ENCODE measurements at regions not wholly inside any gene's neighbourhood (a gene's known extent, or its start where the extent isn't known, plus 50 kb on each side); places are given as distances from the start of the nearest gene placed in this dataset.
A peak's percentile ranks its signal among the peaks of the same experiment; 100 is the strongest.

GRCh38 chr5:123916345-123917121 is 404.6 kb downstream of the CSNK1G3 start:
- no peak for DNase-seq

- DNase-seq: no peak
Observed at GRCh38 chr5:123914333-123914732, 402.4 kb downstream of the CSNK1G3 start.

GRCh38 chr5:123907349-123907748 is 395.4 kb downstream of the CSNK1G3 start:
- DNase-seq: no peak

DNA sequence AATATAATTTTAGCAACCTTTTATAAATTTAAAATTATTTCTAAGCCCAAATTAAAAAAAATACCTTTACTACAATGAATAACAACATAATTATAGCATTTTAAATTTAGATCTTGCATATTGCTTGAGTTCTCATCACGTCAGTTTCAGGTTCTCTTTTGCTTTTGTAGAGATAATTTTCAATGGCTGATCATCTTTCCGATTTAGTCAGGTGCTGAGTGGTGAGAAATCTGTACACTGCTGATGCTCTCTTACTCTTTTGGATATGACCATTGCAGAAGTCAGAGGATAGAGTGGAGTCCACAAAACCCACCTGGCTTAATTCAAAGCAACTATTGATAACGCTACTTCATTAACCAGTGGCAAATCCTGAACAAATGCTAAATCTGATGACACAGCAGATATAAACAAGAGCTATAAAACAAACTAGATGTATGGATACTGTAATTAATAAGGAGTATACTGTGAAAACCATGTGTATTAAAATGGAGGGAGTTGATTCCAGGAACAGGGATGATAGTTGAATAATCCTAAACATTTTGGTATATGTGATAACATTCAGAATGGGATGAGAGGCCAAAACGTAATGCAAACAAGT is 394.8 kb downstream of the CSNK1G3 start:
- DNase-seq: no peak

GRCh38 chr5:123885081-123885480 is 373.1 kb downstream of the CSNK1G3 start:
- DNase-seq: no peak

- DNase-seq: no peak
Observed at GRCh38 chr5:123882965-123883345, 371.0 kb downstream of the CSNK1G3 start.

DNA sequence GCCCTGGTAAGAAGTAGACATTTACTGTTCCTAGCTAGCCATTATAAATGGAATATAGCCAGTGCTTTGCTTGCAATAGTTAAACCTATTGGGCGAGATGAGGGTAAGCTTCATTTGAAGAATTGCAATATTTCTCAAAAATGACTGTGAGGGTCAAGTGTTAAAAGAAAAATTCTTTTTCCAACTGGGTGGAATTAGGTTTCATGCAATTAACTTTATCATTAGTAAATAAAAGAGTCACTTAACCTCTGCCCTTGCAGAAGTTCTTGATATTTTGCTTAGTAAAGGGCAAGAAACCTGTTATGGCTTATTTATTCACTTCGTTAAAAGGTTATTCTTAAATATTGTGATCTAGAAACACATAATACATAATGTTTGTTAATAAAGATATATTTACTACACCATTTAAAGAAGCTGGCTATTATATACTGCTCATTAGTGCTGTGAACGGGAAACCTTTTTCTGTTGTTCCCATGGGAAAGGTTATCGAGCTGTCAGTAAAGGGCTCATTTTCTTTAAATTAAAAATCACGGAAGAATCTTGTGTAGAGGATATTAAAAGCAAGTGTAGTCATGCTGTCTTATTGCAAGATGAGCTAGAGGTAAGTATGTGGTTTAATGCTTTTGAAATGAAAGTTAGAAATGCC is 370.5 kb downstream of the CSNK1G3 start:
- DNase-seq: no peak

DNA sequence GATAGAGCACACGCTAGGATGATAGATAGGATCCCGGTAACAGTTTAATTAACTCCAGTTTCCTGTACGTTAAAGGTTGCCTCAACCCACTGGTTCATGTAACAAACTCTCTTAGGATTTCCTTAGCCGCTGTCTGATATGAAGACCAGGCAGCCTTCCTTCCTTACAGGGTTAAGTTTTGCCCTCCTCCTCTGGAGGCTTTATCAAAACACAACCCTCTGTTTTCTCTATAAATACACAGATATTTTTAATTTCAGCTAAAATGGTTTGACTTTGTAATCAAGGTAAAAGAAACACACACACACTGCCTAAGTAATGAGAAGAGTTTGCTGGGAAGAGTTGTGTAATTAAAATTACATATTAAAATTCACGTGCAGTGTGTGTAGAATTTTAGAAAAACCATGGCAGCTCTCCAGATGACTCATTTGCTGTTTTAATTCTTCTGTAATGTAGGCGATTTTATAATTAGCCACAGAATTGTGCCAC is 369.8 kb downstream of the CSNK1G3 start:
- no peak for DNase-seq

DNA sequence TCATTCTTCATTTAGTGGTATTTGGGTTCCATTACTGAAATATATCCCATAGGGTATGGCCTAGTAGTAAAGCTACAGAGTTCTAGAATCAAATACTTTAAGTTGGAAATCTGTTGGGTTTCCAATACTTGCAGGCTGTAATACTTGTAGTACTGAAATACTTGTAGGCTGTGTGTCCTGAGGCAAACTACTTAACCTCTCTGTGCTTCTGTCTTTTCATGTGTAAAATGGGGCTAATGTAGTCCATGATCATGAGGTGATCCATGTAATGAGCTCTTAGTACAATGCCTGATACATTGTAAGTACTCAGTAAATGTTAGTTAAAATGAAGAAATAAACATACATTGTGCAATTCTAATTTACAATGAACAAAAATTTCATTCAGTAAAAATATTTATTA is 368.9 kb downstream of the CSNK1G3 start:
- no peak for DNase-seq

DNA sequence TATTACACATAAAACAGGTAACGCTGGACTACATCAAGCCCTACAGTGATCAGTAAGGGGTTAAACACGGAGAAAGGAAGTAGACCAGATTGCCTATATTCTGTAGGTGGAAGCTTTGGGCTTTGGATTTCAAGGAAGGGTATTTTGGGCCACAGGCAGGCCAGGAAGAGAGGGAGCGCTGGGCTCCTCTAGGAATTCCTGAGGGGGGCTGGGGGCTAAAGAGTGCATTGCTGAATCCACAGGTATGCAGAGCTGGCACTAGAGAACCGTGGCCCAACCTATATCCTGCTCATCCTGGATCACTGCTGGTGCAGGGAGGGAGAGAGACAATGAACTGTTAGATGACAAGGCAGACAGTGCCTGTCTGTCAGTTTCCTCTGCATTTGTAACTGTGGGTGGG is 367.1 kb downstream of the CSNK1G3 start:
- DNase-seq: no peak

DNA sequence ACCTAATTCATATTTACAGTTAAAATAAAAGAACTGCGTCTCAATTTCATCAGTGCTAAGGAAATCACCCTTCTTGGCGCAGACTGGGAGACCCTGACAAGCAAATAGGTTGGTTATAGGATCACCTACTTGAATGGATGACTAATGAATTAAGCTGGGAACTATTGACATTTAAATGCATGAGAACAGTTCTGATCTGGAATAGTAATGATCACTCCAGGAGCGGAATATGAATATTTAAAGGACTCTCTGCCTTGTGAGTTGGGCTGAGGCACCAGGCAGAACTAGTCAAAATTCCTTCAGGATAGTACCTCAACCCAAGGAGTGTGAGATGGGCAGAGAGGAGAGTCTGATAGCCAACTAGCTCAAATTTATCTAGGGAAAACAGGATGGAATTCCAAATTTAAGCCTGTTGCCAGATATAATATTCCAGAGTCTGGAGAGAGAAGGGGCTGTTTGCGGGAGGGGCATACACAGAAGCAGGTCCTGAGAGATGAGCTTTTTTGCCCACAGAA is 364.4 kb downstream of the CSNK1G3 start:
- no peak for DNase-seq

GRCh38 chr5:123875561-123876275 is 363.7 kb downstream of the CSNK1G3 start:
- DNase-seq: peak; percentile 45

- peak; percentile 89 for DNase-seq
Observed at GRCh38 chr5:123874600-123875201, 362.7 kb downstream of the CSNK1G3 start.

DNA sequence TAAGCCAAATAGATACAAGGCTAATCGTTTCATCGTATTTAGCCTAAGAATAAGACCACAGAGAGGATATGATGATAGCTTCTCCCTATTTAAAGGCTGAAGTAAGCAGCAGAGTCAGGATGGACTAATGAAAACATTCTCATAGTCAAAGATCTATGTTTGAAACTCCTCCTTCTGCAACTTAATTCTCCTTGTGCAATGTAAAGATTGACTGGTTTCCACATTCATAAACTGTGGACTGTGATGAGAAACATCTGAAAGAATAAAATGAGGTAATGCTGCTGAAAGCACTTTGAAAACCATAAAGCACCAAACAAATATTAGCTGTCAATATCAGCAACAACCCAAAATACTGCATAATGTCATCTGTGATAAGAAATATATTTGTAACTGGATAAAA is 361.9 kb downstream of the CSNK1G3 start:
- DNase-seq: no peak

GRCh38 chr5:123871373-123871772 is 359.4 kb downstream of the CSNK1G3 start:
- DNase-seq: no peak

- DNase-seq: no peak
Observed at GRCh38 chr5:123868881-123869280, 356.9 kb downstream of the CSNK1G3 start.

DNA sequence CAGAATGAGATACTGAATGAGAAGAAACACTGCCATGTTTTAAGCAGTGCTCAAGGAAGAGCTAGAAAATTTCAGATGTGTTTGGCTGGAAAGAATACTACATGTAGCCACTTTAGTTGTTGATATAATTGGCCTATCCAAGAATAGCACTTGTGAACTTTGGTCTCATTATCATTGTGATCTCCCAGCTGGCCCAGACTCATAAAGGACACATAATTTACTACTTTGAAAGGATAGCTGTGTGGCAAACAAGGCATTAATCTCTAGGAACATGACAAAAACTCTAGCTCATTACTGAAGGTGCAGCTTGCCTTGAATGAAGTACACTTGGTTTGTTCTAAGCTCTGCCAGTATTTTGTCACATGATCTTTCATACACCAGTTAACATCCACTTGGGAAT is 356.3 kb downstream of the CSNK1G3 start:
- peak; percentile 15 for DNase-seq

GRCh38 chr5:123865641-123866040 is 353.7 kb downstream of the CSNK1G3 start:
- no peak for DNase-seq

GRCh38 chr5:123864578-123864977 is 352.6 kb downstream of the CSNK1G3 start:
- no peak for DNase-seq

GRCh38 chr5:123858938-123859337 is 347.0 kb downstream of the CSNK1G3 start:
- DNase-seq: no peak

GRCh38 chr5:123856766-123857165 is 344.8 kb downstream of the CSNK1G3 start:
- no peak for DNase-seq

- DNase-seq: no peak
Observed at GRCh38 chr5:123855609-123856008, 343.6 kb downstream of the CSNK1G3 start.

Measured in NCI-H526 treated with DMSO at 0.1 percent for 48 hours (cell line).